ENCODE measurements at regions not wholly inside any gene's neighbourhood (a gene's known extent, or its start where the extent isn't known, plus 50 kb on each side); places are given as distances from the start of the nearest gene placed in this dataset.

GRCh38 chr7:112395411-112395810 is 54.8 kb upstream of the IFRD1 start:
- Histone ChIP-seq H3K27ac (ENCODE audit: extremely low read length, insufficient read depth, low read length) (no peak overlapping the region), H3K9ac (ENCODE audit: insufficient read depth, low read depth, low read length) (no peak overlapping the region), H3K4me3 (replicated peaks in 1 of 3; ENCODE audit: insufficient read depth in 1 of 3, low read depth in 2 of 3, low read length in 3 of 3) (no peak overlapping the region), H4K20me1 (ENCODE audit: insufficient read depth, low read length) (no peaks in the 10 kb centered on the region), H3K4me1 (ENCODE audit: insufficient read depth, low read length) (peaks cover 9% of the 10 kb centered on the region), H2AFZ (ENCODE audit: low read length) (no peak overlapping the region), H3K9me3 (ENCODE audit: low read length) (no peaks in the 10 kb centered on the region), H3K79me2 (ENCODE audit: insufficient read depth, low read length) (no peaks in the 10 kb centered on the region), H3K4me2 (ENCODE audit: low read depth, low read length) (no peak overlapping the region), H3K27me3 (ENCODE audit: control insufficient read depth in 1 of 2, insufficient read depth in 2 of 2, low read length in 2 of 2) (peaks cover 0 to 7% of the 10 kb centered on the region in 2 experiments; a peak in 3 of 5 replicates), H3K36me3 (replicated peaks in 1 of 2; ENCODE audit: control insufficient read depth in 1 of 2, insufficient read depth in 2 of 2, low read length in 2 of 2) (no peaks in the 10 kb centered on the region)
- CTCF ChIA-PET (ENCODE audit: low intra/inter-chr PET ratio, low total read pairs): no interaction called here
- ATAC-seq (no peak), FAIRE-seq (no peak), DNase-seq (ENCODE audit: low spot score) (no peak)
- in situ Hi-C loops (cut with HindIII; ENCODE audit: extremely low pct_ligation_motif_present, low pct_unique_long_range_greater_than_20kb): no loop called here
- 49% methylated on average over 2 of the region's 2 CpGs for WGBS (ENCODE audit: low lambda C conversion rate)
- no peak for TF ChIP-seq ZNF574 (CRISPR knock-in tag; IDR thresholded peaks at IDR 0.05)
- no peak for TF ChIP-seq MXD3 (CRISPR knock-in tag; IDR thresholded peaks at IDR 0.05)
- TF ChIP-seq USF2 (IDR thresholded peaks at IDR 0.05; ENCODE audit: low read depth, low read length): no peak
- no peak for TF ChIP-seq USF2 (CRISPR knock-in tag; IDR thresholded peaks at IDR 0.05; ENCODE audit: borderline replicate concordance)
- no peak for TF ChIP-seq POGK (CRISPR knock-in tag; conservative IDR thresholded peaks at IDR 0.05)
- TF ChIP-seq ZNF256 (CRISPR knock-in tag; conservative IDR thresholded peaks at IDR 0.05): no peak
- TF ChIP-seq ZFP36 (IDR thresholded peaks at IDR 0.05; ENCODE audit: borderline replicate concordance, low read depth, low read length, partially characterized antibody): no peak
- TF ChIP-seq FOXO4 (CRISPR knock-in tag; conservative IDR thresholded peaks at IDR 0.05): no peak
- TF ChIP-seq NPAS2 (CRISPR knock-in tag; IDR thresholded peaks at IDR 0.05; ENCODE audit: borderline replicate concordance): no peak
- TF ChIP-seq ZNF292 (CRISPR knock-in tag; IDR thresholded peaks at IDR 0.05; ENCODE audit: borderline replicate concordance, low read depth): no peak
- no peak for TF ChIP-seq ZNF253 (CRISPR knock-in tag; IDR thresholded peaks at IDR 0.05; ENCODE audit: borderline replicate concordance)
- POLR2A ChIA-PET: no interaction called here
- intact Hi-C loops (cut with micrococcal nuclease; ENCODE audit: unreplicated experiment): no loop called here
- no TSS peak for BruUV-seq (replicated peaks)
